AG09319 (cell line): ENCODE measurements at regions not wholly inside any gene's neighbourhood (a gene's known extent, or its start where the extent isn't known, plus 50 kb on each side); places are given as distances from the start of the nearest gene placed in this dataset.

Experiments used
- DNase-seq: peaks from one replicate; pipeline ENCODE4 v3.0.0-alpha.2; 2010; ENCODE audit warnings: low read depth; ENCODE audit errors: extremely low read depth
- CTCF ChIP-seq: IDR thresholded peaks from 2 replicates; pipeline ENCODE4 v1.5.1; 2011; ENCODE audit warnings: low read depth, mild to moderate bottlenecking, inconsistent platforms, low read length, moderate library complexity

- TF ChIP-seq CTCF: no peak
- DNase-seq: no peak
Measured at GRCh38 chr18:24919181-24919797, 432.7 kb downstream of the ZNF521 start.

GRCh38 chr18:24922491-24922890 lies 429.5 kb downstream of the ZNF521 start:
- TF ChIP-seq CTCF: no peak
- DNase-seq: no peak

GRCh38 chr18:24923138-24923537 lies 428.8 kb downstream of the ZNF521 start:
- no peak for DNase-seq
- no peak for TF ChIP-seq CTCF

- TF ChIP-seq CTCF: no peak
- no peak for DNase-seq
Measured at GRCh38 chr18:24924066-24924716, 427.8 kb downstream of the ZNF521 start.

GRCh38 chr18:24926649-24927048 lies 425.3 kb downstream of the ZNF521 start:
- TF ChIP-seq CTCF: no peak
- DNase-seq: no peak

GRCh38 chr18:24928301-24928878 lies 423.6 kb downstream of the ZNF521 start:
- DNase-seq: no peak
- no peak for TF ChIP-seq CTCF

GRCh38 chr18:24930478-24930877 lies 421.5 kb downstream of the ZNF521 start:
- DNase-seq: no peak
- TF ChIP-seq CTCF: no peak
